ENCODE measurements at regions not wholly inside any gene's neighbourhood (a gene's known extent, or its start where the extent isn't known, plus 50 kb on each side); places are given as distances from the start of the nearest gene placed in this dataset.
"Not testable (repeated sequence)": the region's sequence is repeated elsewhere in the genome, so short reads cannot be mapped to it uniquely, and the experiment has no call there.

DNA sequence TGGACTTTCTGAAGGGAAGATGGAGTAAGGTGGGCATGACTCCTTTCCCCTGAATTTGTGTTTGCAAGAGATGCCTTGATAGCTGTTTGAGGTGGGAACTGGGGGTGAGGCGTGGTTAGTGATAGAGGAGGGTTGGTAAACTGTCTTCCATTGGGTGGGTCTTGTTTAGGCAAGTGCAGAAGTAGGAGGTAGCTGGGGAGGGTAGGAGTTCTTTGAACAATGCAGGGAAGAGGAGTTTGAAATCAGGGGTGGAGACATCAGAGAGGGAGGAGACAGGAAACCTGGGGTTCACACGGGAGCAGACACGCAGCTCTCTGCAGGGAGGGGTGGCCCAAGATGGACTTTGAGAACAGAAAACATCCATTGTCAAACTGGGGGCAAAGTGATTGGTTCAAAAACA is 267.1 kb downstream of the TSN start:
- no peak for DNase-seq

DNA sequence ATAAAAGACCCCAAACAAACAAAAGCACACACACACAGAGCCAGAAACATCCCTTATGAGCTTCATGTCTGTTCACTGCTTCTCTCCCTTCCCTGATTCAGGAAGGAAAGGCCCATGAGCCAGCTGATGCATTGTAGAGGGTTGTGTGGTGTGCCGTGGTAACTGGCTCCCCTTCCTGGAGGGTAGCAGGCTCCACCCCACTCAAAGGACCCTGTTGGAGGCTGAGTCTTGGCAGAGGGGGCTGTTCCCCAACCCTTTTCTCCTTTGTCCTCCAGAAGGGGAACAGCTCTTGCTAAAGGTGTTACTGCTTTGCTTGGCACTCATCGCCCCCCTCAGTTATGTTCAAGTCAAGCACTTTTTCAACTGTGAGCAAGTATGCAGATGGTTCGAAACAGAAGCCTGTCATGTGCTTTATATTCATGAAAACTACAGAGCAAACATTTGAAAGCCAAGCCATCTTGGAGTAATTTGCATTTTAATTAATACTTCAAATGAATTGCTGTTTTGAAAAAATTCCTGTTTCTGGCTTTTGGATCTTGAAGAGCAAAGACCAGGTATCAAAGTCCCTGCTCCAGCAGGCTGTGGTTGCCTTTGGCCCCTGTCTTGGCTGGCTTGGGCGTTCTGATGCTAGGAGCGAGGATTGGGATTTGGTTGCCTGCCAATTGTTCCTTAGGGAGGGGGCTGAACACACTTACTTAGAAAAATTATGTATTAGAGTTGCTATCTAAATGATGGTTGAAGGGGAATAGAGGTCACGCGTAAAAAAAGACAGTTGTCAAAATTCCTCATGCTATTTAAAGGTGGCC is 267.8 kb downstream of the TSN start:
- DNase-seq, result no peak

DNA sequence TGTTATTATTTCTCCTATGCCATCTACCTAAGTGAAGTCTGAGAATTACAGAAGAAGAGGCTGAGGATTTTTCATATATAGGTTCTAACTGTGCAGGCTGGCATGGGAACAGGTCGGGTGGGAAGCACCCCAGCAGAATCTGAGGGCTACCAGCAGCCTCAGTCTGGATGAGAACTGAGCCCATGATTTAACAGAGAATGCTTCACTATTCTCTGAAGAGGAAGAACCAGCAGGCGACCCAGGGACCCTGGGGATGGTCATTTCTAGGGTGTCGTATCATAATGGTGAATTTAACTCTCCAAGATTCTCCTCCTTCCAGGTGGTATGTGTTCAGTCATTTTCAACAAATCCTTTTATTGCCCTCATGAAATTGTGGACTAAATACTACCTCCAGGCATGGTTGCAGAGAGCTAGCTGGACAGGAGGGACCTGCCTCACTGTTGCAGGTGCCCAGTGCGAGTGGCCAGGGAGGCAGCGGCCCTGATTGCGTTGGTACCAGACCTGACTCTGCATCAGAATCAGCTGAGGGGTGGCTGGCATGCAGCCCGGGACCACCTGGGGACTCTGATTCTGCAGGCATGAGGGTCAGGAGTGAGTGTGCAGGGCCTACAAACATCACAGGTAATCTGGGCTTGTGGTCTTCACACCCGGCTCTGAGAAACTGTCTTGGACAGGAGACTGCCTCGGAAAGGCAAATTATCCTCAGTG is 272.2 kb downstream of the TSN start:
- no peak for DNase-seq

DNA sequence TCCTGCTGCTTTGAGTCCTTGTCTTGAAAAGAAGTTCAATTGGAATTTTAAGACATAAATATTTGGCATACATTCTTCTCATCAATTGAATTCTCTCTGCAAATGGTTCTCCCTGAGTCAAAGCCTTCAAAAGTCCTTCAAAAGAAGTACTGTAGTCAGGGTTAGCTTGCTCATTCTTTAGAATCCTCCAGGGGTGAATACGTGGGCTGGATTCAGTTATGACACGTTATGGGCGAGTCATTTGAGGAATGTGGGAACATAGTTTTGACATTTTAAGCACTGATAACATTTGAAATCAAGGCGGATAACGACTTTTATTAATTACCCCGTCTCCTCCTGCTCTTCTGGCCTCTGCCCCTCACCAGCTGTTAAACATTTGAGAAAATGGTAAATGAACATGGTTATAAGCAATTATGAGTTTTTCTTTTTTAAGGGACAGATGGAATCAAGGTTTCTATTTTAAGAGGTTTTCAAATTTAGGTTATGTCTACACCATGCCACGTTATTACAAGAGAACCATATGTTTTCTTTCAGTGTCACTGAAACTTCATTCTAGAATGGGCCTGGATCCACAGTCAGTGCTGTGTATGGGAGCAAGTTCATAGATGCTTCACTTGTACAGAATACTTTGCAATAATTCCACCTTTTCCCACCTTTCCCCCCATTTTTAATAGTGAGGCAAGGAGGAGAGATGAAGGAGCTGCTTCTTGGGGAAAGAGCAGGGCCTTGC is 273.1 kb downstream of the TSN start:
- DNase-seq, result no peak

DNA sequence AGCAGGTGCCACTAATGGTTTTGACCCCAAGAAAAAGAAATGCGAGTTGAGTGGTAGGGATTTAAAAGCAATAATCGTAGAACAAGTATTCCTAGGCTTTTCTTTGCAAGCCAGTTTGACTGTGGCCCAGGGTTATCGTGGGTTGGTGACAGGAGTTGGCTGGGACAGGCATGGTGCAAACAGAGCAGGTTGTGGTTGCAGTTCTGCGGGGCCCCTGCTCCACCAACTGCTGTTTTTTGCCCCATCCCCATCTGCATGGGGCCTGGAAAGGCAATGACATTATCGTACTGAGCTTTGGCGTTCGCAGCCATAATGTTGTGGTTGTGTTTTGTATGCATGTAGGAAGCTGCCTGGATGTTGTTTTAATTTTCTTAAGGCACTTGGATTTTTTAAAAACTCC is 274.0 kb downstream of the TSN start:
- no peak for DNase-seq

DNA sequence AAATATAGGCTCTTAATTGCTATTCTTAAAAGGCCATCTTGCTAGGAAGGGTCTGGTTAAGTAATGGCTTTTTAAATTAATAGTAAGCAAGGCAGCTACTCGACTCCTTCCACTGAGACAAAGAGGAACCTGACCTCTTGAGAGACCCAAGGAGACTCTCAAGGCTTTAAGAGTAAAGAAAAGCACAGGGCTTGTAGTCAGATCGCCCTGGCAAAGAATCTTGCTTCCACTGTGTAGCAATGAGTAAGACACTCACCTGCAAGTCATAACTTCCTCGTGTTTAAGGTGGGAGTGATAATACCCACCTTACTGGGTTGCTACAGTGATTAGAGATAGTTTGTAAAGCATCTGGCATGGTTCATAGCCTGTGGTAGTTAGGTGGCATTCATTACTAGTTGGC is 274.5 kb downstream of the TSN start:
- DNase-seq, result no peak

DNA sequence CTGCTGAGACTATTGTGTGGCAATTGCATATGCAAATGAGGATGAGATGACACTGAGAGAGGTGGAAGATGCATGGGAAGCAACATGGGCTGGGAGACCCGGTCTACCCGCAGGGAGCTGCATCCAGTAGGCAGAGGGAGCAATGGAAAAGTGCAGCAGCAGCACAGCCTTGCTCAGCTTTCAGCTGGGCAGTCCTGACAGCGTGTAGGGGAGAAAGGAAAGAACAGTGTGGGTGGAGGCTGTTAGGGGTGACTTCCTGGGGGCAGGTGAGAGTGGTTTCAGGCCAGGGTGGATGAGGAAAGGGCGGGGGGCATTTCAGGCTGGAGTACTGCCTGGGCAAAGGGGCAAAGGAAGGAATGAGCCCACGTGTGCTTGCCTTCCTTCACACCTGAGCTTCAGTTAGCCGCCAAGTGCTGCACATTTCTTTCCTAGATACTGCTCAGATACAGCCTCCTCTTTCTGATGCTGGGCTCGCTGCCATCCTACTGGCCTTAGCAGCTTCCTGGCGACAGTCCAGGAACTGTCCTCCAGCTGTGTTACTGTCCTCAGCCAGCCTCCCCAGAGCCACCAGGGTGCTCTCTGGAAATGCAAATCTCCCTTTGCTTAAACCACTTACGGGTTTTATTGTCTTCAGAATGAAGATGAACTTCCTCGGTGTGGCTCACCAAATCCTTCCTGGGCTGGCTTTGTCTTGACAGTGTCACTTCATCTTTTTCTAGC is 276.3 kb downstream of the TSN start:
- no peak for DNase-seq

DNA sequence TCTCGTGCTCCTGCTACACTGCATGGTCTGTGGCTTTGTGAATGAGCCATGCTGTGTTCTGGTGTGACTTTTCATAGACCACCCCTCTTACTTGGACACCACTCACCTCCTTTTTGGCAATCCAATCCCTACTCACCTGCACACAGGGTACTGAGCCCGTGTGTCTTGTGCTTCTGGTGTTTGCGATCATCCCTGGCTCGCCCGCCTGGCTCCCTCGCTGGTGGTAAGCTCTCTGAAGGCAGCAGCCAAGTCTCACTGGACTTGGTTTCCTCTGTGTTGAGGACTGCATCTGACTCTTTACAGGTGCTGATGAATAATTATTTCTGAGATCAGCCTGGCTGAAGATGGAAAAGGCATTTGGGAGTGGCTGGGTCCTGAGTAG is 276.8 kb downstream of the TSN start:
- no peak for DNase-seq

DNA sequence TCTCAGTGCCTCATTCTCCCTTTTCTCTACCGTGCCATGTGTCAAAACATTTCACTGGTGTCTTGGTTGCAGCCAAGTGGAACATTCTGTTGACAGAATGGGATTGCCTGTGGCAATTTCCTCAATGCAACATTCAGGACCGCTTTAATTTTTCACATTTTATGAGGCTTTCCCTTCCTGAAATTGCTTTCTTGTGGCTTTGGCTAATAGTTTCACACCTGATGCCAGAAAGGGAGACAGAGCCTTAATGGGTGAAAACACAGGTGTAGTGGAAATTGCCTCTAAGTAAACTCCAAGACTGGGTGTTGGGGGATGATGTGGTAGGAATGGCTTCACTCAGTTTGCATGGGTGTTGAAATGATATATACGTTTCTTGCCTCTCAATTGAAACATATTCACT is 278.3 kb downstream of the TSN start:
- no peak for DNase-seq

DNA sequence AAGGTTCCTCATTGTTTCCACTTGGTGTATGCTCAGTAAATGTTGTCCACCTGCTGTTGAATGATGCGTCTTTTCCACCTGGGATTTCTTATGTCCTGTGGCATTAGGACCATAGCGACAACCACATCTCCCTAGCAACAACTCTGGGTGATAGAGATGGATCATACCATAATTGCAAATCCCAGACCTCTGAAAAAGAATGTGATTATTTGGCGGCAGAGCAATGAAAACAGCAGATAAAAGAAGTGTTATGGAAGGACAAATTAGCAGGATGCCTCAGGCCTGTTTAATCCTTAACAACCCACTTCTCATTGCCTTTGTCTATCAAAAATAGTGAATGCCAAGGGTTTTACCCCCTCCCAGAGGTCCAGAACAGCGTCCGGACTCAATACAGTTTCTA is 278.9 kb downstream of the TSN start:
- no peak for DNase-seq

DNA sequence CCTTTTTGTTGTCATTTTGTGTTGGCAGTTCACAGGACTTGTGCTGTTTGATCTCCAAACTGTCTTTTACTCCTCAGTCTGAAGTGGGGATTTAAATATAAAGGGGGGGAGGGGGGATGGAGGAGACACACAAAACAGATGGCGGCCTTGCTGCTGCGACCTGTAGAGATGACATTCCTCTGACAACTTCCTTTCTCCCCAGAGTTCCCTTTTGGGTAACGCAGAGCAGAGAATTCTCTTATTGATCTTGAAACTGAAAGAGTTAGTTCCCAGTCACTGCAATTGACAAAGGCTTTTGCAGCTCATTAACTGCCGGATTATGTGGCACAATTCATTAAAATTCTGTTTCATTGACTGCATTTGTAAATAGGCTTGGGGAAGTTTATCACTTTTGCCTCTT is 279.3 kb downstream of the TSN start:
- no peak for DNase-seq

DNA sequence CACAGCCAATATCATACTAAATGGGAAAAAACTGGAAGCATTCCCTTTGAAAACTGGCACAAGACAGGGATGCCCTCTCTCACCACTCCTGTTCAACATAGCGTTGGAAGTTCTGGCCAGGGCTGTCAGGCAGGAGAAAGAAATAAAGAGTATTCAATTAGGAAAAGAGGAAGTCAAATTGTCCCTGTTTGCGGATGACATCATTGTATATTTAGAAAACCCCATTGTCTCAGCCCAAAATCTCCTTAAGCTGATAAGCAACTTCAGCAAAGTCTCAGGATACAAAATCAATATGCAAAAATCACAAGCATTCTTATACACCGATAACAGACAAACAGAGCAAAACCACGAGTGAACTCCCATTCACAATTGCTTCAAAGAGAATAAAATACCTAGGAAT is 283.4 kb downstream of the TSN start:
- not testable (repeated sequence) for DNase-seq

DNA sequence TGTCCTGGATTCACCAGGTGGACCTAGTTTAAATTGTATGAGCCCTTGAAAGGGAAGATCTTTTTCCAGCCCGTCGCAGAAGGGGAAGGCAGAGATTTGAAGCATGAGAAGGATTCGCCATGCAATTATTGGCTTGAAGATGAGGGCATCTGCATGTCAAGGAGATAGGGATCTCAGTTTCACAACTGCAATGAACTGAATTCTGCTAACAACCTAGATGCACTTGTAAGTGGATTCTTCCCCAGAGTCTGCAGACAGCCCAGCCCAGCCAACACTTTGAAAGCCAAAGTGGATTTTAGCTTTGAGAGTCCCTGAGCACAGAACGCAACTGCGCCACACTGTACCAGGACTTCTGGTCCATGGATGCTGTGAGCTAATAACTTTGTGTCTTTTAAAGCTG is 286.0 kb downstream of the TSN start:
- DNase-seq, result no peak

DNA sequence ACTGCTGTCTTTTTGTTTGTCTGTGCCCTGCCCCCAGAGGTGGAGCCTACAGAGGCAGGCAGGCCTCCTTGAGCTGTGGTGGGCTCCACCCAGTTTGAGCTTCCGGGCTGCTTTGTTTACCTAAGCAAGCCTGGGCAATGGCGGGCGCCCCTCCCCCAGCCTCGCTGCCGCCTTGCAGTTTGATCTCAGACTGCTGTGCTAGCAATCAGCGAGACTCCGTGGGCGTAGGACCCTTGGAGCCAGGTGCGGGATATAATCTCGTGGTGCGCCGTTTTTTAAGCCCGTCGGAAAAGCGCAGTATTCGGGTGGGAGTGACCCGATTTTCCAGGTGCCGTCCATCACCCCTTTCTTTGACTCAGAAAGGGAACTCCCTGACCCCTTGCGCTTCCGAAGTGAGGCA is 296.2 kb downstream of the TSN start:
- not testable (repeated sequence) for DNase-seq

DNA sequence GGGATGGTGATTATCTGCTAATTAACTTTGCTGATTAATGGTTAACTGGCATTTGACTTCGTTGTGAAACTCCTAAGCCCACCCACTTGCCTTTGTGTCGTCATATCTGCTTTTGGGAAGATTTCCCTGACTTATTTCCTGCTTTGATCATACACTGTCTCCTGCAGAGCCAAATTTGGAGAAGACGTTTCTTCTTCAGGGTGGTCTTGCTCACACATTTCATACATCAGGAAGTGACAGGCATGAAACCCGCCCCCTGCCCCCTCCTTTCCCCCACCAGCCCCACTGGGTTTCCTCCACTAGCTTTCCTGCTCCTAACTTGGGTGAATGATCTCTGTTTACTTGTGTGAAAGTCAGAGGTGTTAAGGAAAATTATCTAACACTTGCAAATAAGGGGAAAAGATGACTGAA is 300.1 kb downstream of the TSN start:
- no peak for DNase-seq

DNA sequence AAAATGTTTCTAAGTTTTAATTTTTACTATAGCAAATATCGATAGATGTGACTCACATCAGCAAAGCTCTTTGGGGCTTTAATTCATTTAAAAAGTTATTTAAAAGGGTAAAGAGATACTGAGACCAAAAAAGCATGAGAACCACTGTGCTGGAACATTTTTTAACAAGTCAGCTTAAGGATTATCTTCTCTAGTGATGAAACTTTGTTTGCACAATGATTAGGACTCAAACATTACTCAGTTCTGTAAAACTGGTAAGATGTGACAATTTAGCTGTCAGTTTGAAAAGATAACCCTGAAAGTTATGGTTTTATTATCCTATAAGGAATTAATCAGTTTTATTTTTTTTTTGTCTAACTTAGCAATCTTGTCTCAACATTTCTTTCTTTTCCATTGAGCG is 301.4 kb downstream of the TSN start:
- no peak for DNase-seq

DNA sequence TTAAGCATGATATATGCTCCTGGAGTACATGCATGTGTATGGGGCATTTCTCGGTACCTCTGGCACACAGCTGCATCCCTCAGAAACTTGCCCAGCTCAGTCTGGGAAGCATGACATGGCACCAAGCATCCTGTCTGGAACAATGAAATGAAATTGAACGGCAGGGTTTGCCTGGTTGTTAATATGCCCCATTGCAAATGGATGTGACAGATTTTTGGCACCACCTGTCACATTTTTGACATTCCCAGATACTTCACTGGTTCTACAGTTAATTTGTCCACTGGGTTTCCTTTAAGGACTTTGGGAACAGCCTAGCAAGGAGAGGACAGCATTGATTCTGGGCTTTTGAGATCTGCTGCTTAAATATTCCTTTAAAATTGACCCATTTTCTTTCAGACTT is 305.8 kb downstream of the TSN start:
- DNase-seq, result no peak

DNA sequence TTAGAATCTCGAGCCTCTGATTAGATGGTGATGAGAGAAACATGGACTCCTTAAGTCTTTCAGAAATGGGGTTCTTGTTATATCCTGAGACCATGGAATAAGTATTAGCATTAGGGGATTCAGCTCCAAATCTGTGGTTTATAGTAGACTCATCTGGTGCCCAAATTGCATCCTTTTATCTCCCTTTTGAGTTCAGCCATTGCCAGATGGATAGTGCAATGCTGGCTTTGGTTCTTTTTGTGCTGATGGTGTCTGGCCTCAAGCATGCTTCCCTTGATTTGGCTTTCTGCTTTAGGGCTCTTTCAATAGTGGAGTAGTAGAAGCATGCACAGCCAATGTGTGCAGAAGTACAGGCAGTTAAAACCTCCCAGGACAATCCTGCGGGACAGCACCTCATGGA is 306.4 kb downstream of the TSN start:
- no peak for DNase-seq

DNA sequence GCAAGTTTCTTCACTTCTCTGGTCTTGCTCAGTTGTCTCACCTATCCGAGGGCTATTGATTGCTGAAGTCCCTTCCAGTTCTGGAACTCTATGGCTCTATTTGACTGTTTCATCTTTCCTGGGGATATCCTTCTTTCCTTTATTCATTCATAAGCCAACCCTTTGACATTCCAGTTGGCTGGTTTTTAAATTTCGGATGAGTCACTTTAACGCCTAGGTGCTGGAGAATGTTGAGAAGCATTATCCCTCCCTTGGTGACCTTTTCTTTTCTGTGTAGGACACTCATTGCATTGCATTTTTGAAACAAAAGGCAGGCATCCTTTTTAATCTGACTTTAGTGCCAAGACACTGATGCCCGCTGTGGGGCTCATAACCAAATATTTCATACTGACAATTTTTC is 307.1 kb downstream of the TSN start:
- DNase-seq, result no peak

DNA sequence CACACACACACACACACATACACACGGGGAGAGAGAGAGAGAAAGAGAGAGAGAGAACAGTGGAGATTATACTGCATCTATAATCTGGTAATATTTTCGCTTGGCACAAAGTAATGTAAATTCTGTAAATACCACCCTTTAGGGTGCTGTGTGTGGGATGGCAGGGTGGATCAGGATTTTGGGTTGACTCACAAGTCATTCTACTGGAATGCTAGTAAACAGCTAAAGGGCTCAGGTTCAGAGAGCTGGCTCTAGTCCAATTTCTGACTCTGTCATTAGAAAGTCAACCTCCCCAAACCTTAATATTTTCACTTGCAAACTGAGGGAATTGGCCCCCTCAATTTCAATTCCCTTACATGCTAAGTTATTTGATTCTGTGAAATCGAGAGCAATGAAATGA is 308.3 kb downstream of the TSN start:
- DNase-seq, result no peak

DNA sequence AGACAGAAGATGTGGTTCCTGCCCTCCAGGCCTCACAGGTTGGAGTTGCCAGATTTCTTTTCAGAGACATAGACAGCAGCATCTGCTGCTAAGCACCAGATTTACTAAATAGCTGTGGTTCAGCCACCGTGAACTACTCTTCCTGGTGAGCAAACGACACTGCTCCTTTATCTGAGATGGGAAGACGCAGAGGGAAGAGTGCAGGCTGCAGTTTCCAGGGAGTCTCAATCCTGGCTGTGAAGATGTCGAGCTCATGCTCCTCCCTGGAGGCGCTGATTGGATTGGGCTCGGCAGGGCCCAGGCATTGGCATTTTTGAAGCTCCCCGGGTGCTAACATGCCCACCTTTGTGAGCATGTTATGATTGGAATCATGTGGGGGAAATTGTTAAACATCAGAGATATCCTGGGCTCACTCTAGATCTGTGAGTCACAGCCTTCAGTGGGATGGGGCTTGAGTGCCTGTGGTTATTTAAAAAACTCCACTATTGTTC is 314.8 kb downstream of the TSN start:
- DNase-seq, result no peak

DNA sequence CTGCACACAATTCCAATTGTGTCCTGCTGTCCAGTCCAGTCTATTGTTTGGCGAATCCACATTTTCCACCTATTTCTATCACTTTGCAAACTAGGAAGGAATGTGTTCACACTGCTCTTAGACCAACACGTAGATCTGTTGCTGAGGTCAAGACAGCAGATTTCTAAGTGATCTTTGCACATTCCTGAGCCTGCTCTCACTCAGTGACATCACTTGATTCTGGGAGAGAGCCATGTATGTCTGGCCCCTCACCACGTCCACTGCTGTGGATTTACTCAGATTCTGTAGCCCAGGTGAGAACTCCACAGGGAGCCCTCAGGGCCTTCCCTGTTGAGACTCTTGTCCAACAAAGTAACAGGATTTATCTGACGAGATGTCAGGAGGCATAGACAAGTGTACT is 317.2 kb downstream of the TSN start:
- no peak for DNase-seq

DNA sequence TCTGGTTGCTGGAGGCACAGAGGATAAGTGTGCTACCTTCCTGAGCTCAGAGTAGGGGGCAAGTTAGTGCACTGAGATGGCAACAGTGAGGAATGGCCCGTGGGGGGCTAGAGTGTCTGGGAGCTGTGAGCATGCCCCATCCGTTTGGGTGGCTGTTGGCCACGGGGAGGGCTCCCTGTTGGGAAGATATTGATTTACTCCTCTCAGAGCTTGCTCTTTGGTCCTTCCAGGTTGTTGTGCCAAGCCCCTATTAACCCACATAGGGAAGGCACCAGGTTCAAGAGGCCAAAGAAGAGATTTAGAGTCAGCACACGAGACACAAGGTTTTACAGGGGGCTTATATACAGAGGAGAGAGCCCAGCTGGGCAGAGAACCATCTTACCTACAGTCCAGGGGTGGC is 318.8 kb downstream of the TSN start:
- no peak for DNase-seq
